SU-DHL-6 (cell line): ENCODE measurements at regions not wholly inside any gene's neighbourhood (a gene's known extent, or its start where the extent isn't known, plus 50 kb on each side); places are given as distances from the start of the nearest gene placed in this dataset.

Experiments
- EZH2phosphoT487 ChIP-seq: fragments of 200-600 bp; sonication (generic), shearing (Covaris generic); conservative IDR thresholded peaks from 2 replicates; pipeline ENCODE4 v1.6.1; 2018; ENCODE audit warnings: mild to moderate bottlenecking, antibody characterized with exemption, low read length, moderate library complexity, mixed read lengths
- TF ChIP-seq, protein P1 (sequence below): fragments of 200-600 bp; sonication (generic); IDR thresholded peaks from one replicate; pipeline ENCODE4 v1.5.1; 2017; ENCODE audit warnings: antibody characterized with exemption, mild to moderate bottlenecking, low read length, moderate library complexity; ENCODE audit not compliant: insufficient read depth, poor library complexity, severe bottlenecking

DNA sequence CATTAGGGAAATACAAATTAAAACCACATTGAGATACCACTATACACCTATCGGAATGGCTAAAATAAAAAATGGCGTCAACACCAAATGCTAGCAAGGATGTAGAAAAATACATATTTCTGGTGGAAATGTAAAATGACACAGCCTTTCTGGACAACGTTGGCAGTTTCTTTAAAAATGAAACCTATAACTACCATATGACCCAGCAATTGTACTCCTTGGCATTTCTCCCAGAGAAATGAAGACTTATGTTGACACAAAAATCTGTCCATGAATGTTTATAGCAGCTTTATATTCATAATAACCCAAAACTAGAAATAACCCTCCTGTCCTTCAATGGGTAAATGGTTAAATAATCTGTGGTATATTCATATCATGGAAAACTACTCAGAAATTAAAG is 188.7 kb upstream of the RAD23B start:
- TF ChIP-seq, protein P1, sequence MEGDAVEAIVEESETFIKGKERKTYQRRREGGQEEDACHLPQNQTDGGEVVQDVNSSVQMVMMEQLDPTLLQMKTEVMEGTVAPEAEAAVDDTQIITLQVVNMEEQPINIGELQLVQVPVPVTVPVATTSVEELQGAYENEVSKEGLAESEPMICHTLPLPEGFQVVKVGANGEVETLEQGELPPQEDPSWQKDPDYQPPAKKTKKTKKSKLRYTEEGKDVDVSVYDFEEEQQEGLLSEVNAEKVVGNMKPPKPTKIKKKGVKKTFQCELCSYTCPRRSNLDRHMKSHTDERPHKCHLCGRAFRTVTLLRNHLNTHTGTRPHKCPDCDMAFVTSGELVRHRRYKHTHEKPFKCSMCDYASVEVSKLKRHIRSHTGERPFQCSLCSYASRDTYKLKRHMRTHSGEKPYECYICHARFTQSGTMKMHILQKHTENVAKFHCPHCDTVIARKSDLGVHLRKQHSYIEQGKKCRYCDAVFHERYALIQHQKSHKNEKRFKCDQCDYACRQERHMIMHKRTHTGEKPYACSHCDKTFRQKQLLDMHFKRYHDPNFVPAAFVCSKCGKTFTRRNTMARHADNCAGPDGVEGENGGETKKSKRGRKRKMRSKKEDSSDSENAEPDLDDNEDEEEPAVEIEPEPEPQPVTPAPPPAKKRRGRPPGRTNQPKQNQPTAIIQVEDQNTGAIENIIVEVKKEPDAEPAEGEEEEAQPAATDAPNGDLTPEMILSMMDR: no peak
- TF ChIP-seq EZH2phosphoT487: no peak
